Suppressor macrophage treated with lipopolysaccharide for 4 hours (primary cell): ENCODE measurements at regions not wholly inside any gene's neighbourhood (a gene's known extent, or its start where the extent isn't known, plus 50 kb on each side); places are given as distances from the start of the nearest gene placed in this dataset.

Source experiments
- DNase-seq: peaks from one replicate; pipeline ENCODE4 v3.0.0-alpha.2; 2020

- DNase-seq: no peak
Observed at GRCh38 chr1:229981736-229982135, 85.3 kb upstream of the GALNT2 start.

GRCh38 chr1:229984310-229984991, 82.6 kb upstream of the GALNT2 start:
- DNase-seq: peak; percentile 16

- no peak for DNase-seq
Observed at GRCh38 chr1:229984992-229985612, 81.9 kb upstream of the GALNT2 start.

- no peak for DNase-seq
Observed at GRCh38 chr1:229985613-229986010, 81.4 kb upstream of the GALNT2 start.

- no peak for DNase-seq
Observed at GRCh38 chr1:229986737-229987337, 80.2 kb upstream of the GALNT2 start.

- no peak for DNase-seq
Observed at GRCh38 chr1:229987953-229988352, 79.1 kb upstream of the GALNT2 start.

- no peak for DNase-seq
Observed at GRCh38 chr1:229988534-229988933, 78.5 kb upstream of the GALNT2 start.

GRCh38 chr1:229989591-229990248, 77.3 kb upstream of the GALNT2 start:
- no peak for DNase-seq

GRCh38 chr1:229990326-229990725, 76.7 kb upstream of the GALNT2 start:
- DNase-seq: no peak

GRCh38 chr1:229991104-229991513, 75.9 kb upstream of the GALNT2 start:
- DNase-seq: no peak

- DNase-seq: no peak
Observed at GRCh38 chr1:229991724-229992333, 75.2 kb upstream of the GALNT2 start.

- no peak for DNase-seq
Observed at GRCh38 chr1:229993060-229993459, 74.0 kb upstream of the GALNT2 start.

- DNase-seq: no peak
Observed at GRCh38 chr1:229993894-229994293, 73.1 kb upstream of the GALNT2 start.

- DNase-seq: no peak
Observed at GRCh38 chr1:229999004-229999670, 67.9 kb upstream of the GALNT2 start.

- no peak for DNase-seq
Observed at GRCh38 chr1:230000493-230001184, 66.4 kb upstream of the GALNT2 start.

- DNase-seq: peak; percentile 44
Observed at GRCh38 chr1:230002164-230002803, 64.8 kb upstream of the GALNT2 start.

- DNase-seq: no peak
Observed at GRCh38 chr1:230003409-230003808, 63.6 kb upstream of the GALNT2 start.

GRCh38 chr1:230005040-230005439, 62.0 kb upstream of the GALNT2 start:
- no peak for DNase-seq

- no peak for DNase-seq
Observed at GRCh38 chr1:230008721-230009120, 58.3 kb upstream of the GALNT2 start.

- no peak for DNase-seq
Observed at GRCh38 chr1:230009611-230010313, 57.3 kb upstream of the GALNT2 start.
